Esophagus muscularis mucosa (tissue), 3 donors: ENCODE measurements at regions not wholly inside any gene's neighbourhood (a gene's known extent, or its start where the extent isn't known, plus 50 kb on each side); places are given as distances from the start of the nearest gene placed in this dataset.

ENCODE experiments used
- POLR2A ChIP-seq: fragments of 450-650 bp; IDR thresholded peaks from one replicate; pipeline ENCODE4 v1.6.1; 2017; ENCODE audit warnings: antibody characterized with exemption, moderate library complexity, mild to moderate bottlenecking, low read depth
- TF ChIP-seq, protein P1 (sequence below), 3 experiments: fragments of 200-600 bp in 2 of 3; fragments of 450-650 bp in 1 of 3; sonication (generic) in 2 of 3; IDR thresholded peaks; one replicate each; pipeline ENCODE4 v1.5.1; 2017 to 2019; ENCODE audit warnings: antibody characterized with exemption in 3 of 3, mild to moderate bottlenecking in 2 of 3, moderate library complexity in 1 of 3

DNA sequence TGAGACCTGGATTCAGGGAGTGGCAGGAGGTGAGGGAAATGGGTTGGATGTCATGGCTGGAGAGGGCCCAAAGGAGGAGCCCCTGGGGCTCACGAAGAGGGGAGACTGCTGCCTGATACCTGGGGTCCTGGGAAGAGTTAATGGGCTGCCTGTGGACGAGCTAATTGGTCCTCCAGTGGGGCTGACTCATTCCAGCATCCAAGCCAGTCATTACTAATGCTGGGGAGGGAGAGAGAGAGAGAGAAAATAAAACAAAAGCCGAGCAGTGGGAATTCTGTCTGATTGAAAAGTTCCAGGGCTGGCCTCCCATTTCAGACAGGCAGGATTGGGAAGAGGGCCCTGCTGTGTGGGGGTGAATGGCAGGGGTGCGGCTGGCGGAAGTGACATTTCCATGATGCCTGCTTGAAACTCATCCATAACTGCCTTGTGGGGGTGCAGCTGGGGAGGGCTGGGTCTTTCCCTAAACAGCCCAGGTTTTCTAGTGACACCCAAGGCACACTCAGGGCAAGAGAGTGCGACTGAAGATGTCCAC is 297.8 kb downstream of the RPS24 start:
- TF ChIP-seq, protein P1, sequence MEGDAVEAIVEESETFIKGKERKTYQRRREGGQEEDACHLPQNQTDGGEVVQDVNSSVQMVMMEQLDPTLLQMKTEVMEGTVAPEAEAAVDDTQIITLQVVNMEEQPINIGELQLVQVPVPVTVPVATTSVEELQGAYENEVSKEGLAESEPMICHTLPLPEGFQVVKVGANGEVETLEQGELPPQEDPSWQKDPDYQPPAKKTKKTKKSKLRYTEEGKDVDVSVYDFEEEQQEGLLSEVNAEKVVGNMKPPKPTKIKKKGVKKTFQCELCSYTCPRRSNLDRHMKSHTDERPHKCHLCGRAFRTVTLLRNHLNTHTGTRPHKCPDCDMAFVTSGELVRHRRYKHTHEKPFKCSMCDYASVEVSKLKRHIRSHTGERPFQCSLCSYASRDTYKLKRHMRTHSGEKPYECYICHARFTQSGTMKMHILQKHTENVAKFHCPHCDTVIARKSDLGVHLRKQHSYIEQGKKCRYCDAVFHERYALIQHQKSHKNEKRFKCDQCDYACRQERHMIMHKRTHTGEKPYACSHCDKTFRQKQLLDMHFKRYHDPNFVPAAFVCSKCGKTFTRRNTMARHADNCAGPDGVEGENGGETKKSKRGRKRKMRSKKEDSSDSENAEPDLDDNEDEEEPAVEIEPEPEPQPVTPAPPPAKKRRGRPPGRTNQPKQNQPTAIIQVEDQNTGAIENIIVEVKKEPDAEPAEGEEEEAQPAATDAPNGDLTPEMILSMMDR (IDR thresholded peaks at IDR 0.05), result no peak
- no peak for TF ChIP-seq POLR2A
